ENCODE measurements at regions not wholly inside any gene's neighbourhood (a gene's known extent, or its start where the extent isn't known, plus 50 kb on each side); places are given as distances from the start of the nearest gene placed in this dataset.

DNA sequence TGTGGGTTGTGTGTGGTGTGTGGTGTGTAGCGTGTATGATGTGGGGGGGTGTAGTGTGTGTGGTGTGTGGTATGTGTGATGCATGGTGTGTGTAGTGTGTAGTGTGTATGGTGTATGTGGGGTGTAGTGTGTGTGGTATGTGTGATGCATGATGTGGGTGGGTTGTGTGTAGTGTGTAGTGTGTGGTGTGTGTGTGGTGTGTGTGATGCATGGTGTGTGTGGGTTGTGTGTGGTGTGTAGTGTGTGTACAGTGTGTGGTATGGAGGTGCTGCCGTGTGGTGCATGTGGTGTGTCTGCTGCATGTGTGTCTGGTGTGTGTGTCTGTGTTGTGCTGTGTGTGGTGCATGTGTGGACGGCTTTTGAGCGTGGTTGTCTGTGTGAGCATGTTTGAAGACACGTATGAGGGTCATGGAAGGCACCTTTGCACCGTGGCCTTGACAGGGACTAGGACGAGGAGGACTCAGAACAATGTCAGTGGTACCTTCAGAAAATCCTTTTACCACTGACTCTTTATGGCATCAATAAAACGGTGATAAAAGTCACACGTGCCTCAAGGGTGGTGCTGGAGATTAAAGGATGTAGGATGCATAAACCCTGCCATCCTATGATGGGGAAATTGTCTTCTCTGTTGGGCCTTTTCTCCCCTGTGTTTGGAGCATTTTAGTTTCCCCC, 328.7 kb upstream of the B3GAT1 start:
- H3K36me3 Mint-ChIP-seq (ENCODE audit: low read depth), result no peaks in the 10 kb centered on the region
- H3K27ac Mint-ChIP-seq, result no peak overlapping the region
- no peak overlapping the region for H3K4me3 Mint-ChIP-seq
- TF ChIP-seq, protein P1, sequence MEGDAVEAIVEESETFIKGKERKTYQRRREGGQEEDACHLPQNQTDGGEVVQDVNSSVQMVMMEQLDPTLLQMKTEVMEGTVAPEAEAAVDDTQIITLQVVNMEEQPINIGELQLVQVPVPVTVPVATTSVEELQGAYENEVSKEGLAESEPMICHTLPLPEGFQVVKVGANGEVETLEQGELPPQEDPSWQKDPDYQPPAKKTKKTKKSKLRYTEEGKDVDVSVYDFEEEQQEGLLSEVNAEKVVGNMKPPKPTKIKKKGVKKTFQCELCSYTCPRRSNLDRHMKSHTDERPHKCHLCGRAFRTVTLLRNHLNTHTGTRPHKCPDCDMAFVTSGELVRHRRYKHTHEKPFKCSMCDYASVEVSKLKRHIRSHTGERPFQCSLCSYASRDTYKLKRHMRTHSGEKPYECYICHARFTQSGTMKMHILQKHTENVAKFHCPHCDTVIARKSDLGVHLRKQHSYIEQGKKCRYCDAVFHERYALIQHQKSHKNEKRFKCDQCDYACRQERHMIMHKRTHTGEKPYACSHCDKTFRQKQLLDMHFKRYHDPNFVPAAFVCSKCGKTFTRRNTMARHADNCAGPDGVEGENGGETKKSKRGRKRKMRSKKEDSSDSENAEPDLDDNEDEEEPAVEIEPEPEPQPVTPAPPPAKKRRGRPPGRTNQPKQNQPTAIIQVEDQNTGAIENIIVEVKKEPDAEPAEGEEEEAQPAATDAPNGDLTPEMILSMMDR (IDR thresholded peaks at IDR 0.05; ENCODE audit: unreplicated experiment in 3 of 3), result no peak
- no peaks in the 10 kb centered on the region for H3K9me3 Mint-ChIP-seq
- peaks cover 8% of the 10 kb centered on the region for H3K4me1 Mint-ChIP-seq
- peaks cover 13% of the 10 kb centered on the region for H3K27me3 Mint-ChIP-seq (ENCODE audit: low read depth)

DNA sequence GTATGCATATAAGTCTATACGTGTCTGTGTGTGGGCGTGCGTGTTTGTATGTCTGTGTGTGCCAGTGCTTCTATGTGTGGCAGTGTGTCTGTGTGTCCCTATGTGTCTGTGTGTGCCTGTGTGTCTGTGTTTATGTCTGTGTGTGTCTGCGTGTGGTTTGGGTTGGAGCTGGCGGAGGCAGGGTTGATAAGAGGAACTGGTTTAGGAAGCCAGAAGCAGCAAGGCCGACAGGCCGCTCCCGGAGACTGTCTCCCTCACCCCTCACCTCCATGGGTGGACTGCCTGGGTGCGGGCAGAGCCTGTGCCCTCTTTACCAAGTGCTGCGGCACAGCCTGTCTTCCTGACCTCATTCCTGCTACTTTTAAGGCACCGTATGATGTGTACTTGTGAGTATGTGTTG, 327.1 kb upstream of the B3GAT1 start:
- H3K4me3 Mint-ChIP-seq, result no peak overlapping the region
- H3K4me1 Mint-ChIP-seq, result peaks cover 18% of the 10 kb centered on the region
- H3K27ac Mint-ChIP-seq, result no peak overlapping the region
- peaks cover 10% of the 10 kb centered on the region for H3K27me3 Mint-ChIP-seq (ENCODE audit: low read depth)
- H3K36me3 Mint-ChIP-seq (ENCODE audit: low read depth), result no peaks in the 10 kb centered on the region
- H3K9me3 Mint-ChIP-seq, result no peaks in the 10 kb centered on the region
- TF ChIP-seq, protein P1 (IDR thresholded peaks at IDR 0.05; ENCODE audit: unreplicated experiment in 3 of 3), result no peak

DNA sequence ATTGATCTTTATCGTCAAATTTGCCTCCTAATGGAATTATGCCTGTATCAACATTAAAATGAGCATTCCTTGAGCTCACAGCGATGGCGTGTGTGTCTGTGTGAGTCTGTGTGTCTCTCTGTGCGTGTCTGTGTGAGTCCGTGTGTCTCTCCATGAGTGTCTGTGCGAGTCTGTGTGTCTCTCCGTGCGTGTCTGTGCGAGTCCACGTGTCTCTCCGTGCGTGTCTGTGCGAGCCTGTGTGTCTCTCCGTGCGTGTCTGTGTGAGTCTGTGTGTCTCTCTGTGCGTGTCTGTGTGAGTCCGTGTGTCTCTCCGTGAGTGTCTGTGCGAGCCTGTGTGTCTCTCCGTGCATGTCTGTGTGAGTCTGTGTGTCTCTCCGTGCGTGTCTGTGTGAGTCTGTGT, 326.5 kb upstream of the B3GAT1 start:
- Mint-ChIP-seq H3K27me3 (ENCODE audit: low read depth) (peaks cover 9% of the 10 kb centered on the region), H3K4me1 (peaks cover 23% of the 10 kb centered on the region), H3K36me3 (ENCODE audit: low read depth) (no peaks in the 10 kb centered on the region), H3K4me3 (no peak overlapping the region), H3K27ac (no peak overlapping the region), H3K9me3 (no peaks in the 10 kb centered on the region)
- TF ChIP-seq, protein P1 (IDR thresholded peaks at IDR 0.05; ENCODE audit: unreplicated experiment in 3 of 3), result no peak

DNA sequence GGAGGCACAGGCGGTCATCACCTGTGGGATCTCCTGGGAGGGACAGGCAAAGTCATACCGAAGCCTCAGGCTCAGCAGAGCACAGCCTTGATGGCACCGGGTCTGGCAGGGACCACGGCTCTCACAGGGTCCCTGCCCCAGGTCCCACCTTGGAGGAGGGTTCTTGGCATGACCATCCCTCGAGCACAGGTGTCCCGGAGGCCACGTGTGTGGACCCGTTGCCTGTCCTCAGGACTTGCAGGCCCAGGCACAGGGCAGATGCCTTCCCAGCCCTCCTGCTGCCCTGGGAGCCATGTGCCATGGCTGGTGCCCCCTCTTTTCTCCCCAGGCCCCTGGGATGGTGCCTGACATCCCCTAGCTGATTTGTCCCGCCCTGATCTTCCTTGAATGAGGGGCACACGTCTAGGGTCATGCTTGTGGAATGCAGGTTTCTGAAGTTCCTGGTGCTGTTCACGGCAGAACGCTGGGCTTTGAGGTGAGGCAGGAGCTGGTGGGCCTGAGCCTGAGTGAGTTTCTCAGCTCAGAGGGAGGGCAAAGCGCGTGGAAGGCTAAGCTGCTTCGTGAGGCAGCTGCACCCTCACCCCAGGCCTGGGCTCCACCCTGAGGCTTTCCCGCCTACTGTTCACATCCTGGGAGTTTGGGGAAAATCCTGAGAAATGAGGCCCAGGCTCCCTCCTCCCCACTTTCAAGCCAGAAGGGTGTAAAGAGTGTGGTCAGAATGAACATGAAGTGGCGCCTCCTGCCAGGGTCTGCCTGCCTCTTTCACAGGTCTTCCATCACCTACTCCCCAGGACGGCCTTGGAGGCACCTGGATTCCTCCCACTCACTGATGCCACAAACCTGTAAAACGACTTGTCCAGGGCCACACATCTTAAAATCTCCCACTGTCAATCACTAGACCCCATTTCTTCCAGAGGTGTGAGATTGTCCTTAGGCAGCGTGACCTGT, 325.8 kb upstream of the B3GAT1 start:
- H3K27ac Mint-ChIP-seq, result no peak overlapping the region

DNA sequence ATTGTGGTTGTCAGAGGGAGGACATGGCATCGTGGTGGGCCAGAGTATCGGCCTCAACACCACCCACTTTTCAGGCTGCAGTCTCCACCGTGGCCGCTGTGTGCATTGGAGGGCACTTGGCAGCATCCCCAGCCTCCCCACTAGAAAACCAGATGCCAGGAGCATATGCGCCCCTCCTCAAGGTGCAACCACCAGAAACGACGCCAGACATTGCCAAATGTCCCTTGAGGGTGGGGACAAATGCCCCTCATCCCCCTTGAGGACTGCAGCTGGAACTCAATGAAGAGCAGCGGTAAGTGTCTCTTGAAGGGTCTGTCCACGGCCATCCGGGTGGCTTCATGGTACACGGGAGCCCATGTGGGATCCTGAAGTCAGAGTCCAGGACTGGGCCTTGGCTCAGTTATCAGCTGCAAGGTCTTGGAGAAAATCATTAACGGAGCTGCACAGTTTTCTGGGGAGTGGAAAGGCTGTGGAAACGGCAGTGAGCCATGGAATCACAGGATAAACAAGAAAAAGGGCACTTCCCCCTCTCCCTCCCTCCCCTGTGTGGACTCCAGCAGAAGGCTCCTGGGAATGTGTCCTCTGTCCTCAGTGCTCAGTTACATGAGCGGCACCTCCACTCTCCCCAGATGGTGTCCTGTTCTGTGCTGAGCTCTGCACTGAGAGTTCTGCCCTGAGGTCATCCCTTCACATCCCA, 324.4 kb upstream of the B3GAT1 start:
- Mint-ChIP-seq H3K9me3 (no peaks in the 10 kb centered on the region), H3K27ac (peak overlapping the region in 2 of 3 experiments; percentile 29 to 64), H3K27me3 (ENCODE audit: low read depth) (peaks cover 23% of the 10 kb centered on the region), H3K4me3 (no peak overlapping the region), H3K36me3 (ENCODE audit: low read depth) (no peaks in the 10 kb centered on the region), H3K4me1 (peaks cover 24% of the 10 kb centered on the region)
- TF ChIP-seq, protein P1 (IDR thresholded peaks at IDR 0.05; ENCODE audit: unreplicated experiment in 3 of 3), result no peak

More for the DNA sequence above, 325.8 kb upstream of the B3GAT1 start:
- Mint-ChIP-seq H3K4me3 (no peak overlapping the region), H3K36me3 (ENCODE audit: low read depth) (no peaks in the 10 kb centered on the region), H3K4me1 (peaks cover 29% of the 10 kb centered on the region), H3K27me3 (ENCODE audit: low read depth) (peaks cover 14% of the 10 kb centered on the region), H3K9me3 (no peaks in the 10 kb centered on the region)
- TF ChIP-seq, protein P1 (IDR thresholded peaks at IDR 0.05; ENCODE audit: unreplicated experiment in 3 of 3), result no peak

Data from nephron (organoid).